CD4-positive, alpha-beta memory T cell (primary cell): ENCODE measurements at regions not wholly inside any gene's neighbourhood (a gene's known extent, or its start where the extent isn't known, plus 50 kb on each side); places are given as distances from the start of the nearest gene placed in this dataset.

ENCODE experiments used
- CTCF ChIA-PET: fragments of 350-600 bp; sonication (Branson Sonifier 250); formaldehyde crosslinking; loops from one replicate; lab custom pipeline; 2021; ENCODE audit warnings: inconsistent platforms; ENCODE audit not compliant: partially characterized antibody; lab: Charles Lee
- POLR2A ChIA-PET: fragments of 350-600 bp; sonication (Branson Sonifier 250); formaldehyde crosslinking; loops from one replicate; lab custom pipeline; 2021; ENCODE audit not compliant: partially characterized antibody; lab: Charles Lee
- DNase-seq, 5 donors: peaks; one replicate each; pipeline versions ENCODE4 v3.0.0 to v3.0.0-alpha.2; 2020 to 2022; ENCODE audit warnings: mixed read lengths in 1 of 5
- H3K27ac ChIP-seq: one replicate; pipeline ENCODE4 v1.7.0; 2013; ENCODE audit warnings: low read depth, low read length
- H3K27me3 ChIP-seq: 2 replicates; pipeline ENCODE4 v1.7.0; 2013; ENCODE audit warnings: mild to moderate bottlenecking, low read length, moderate library complexity; ENCODE audit not compliant: insufficient read depth
- H3K36me3 ChIP-seq: 2 replicates; pipeline ENCODE4 v1.7.0; 2013; ENCODE audit warnings: mild to moderate bottlenecking, low read length, moderate library complexity; ENCODE audit not compliant: insufficient read depth
- H3K4me1 ChIP-seq: 2 replicates; pipeline ENCODE4 v1.7.0; 2013; ENCODE audit warnings: mild to moderate bottlenecking, low read length, moderate library complexity; ENCODE audit not compliant: insufficient read depth
- H3K4me3 ChIP-seq, 2 donors: one replicate each; pipeline ENCODE4 v1.7.0; 2013; ENCODE audit warnings: low read length in 2 of 2, mild to moderate bottlenecking in 1 of 2
- H3K9me3 ChIP-seq, 2 donors: one replicate each; pipeline ENCODE4 v1.7.0; 2013; ENCODE audit warnings: low read length in 2 of 2, control low read depth in 1 of 2; ENCODE audit not compliant: control insufficient read depth in 1 of 2
- H3K27ac Mint-ChIP-seq, 7 donors: one replicate each; pipeline ENCODE4 v1.8.0; 2020 to 2021; ENCODE audit warnings: mixed read lengths in 7 of 7, mild to moderate bottlenecking in 6 of 7, inconsistent platforms in 3 of 7, moderate library complexity in 3 of 7
- H3K27me3 Mint-ChIP-seq, 2 donors: one replicate each; pipeline ENCODE4 v1.8.0; 2020 to 2021; ENCODE audit warnings: mixed read lengths in 2 of 2
- H3K36me3 Mint-ChIP-seq, 2 donors: one replicate each; pipeline ENCODE4 v1.8.0; 2020 to 2021; ENCODE audit warnings: mixed read lengths in 2 of 2, inconsistent platforms in 1 of 2, mild to moderate bottlenecking in 1 of 2
- H3K4me1 Mint-ChIP-seq, 4 donors: one replicate each; pipeline ENCODE4 v1.8.0; 2020 to 2021; ENCODE audit warnings: mixed read lengths in 4 of 4, mild to moderate bottlenecking in 1 of 4
- H3K4me3 Mint-ChIP-seq, 8 donors: one replicate each; pipeline ENCODE4 v1.8.0; 2020 to 2021; ENCODE audit warnings: mixed read lengths in 8 of 8, mild to moderate bottlenecking in 7 of 8, moderate library complexity in 6 of 8, inconsistent platforms in 3 of 8
- H3K9me3 Mint-ChIP-seq, 8 donors: one replicate each; pipeline ENCODE4 v1.8.0; 2020 to 2021; ENCODE audit warnings: mixed read lengths in 8 of 8, mild to moderate bottlenecking in 5 of 8, inconsistent platforms in 3 of 8, moderate library complexity in 1 of 8
- intact Hi-C: fragments of 100-400 bp; cut with micrococcal nuclease; formaldehyde crosslinking; loops from one replicate; pipeline ENCODE4 v1.15.1; 2023

DNA sequence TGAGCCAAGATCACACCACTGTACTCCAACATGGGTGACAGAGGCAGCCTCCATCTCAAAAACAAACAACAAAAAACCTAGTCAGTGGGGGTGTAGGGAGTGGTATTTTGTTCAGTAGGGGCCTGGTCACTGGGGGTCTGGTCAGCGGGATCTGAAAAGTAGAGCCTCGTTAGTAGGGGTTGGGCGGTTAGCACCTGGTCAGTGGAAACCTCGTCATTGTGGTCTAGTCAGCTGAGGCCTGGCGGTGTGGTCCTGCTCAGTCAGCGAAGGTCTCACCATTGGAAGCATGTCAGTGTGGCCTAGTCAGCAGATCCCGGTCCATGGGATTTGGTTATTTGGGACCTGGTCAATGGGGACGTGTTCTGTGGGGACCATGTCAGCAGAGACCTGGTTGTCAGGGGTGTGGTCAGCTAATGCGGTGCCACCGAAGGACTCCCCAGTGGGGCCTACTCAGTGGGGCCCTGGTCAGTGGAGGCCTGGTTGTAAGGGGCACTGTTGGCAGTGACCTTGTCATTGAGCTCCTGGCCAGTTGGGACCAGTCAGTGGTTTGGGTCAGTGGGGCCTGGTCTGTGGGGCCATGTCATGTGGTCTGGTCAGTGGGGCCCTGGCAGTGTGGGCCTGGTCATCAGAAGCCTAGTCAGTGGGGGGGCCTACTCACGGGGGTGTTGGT is 63.0 kb upstream of the TPM4 start:
- Mint-ChIP-seq H3K9me3 (no peaks in the 10 kb centered on the region), H3K4me3 (peak overlapping the region in 1 of 8 donors; percentile 37), H3K27ac (peak overlapping the region in 1 of 7 donors; percentile 19), H3K27me3 (no peaks in the 10 kb centered on the region), H3K36me3 (no peaks in the 10 kb centered on the region), H3K4me1 (no peaks in the 10 kb centered on the region)
- Histone ChIP-seq H3K27me3 (no peaks in the 10 kb centered on the region), H3K36me3 (no peaks in the 10 kb centered on the region), H3K27ac (no peak overlapping the region), H3K4me1 (no peaks in the 10 kb centered on the region), H3K9me3 (no peaks in the 10 kb centered on the region), H3K4me3 (no peak overlapping the region)
- DNase-seq: no peak
- ChIA-PET POLR2A (no interaction called here), CTCF (no interaction called here)
- intact Hi-C loops: no loop called here

GRCh38 chr19:16013851-16014840 is 62.1 kb upstream of the TPM4 start:
- ChIA-PET CTCF (no interaction called here), POLR2A (no interaction called here)
- no peaks in the 10 kb centered on the region for H3K9me3 ChIP-seq
- H3K4me1 Mint-ChIP-seq: no peaks in the 10 kb centered on the region
- H3K27ac ChIP-seq: no peak overlapping the region
- peak overlapping the region in 1 of 8 donors; percentile 37 for H3K4me3 Mint-ChIP-seq
- no peaks in the 10 kb centered on the region for H3K27me3 ChIP-seq
- no peaks in the 10 kb centered on the region for H3K9me3 Mint-ChIP-seq
- H3K36me3 Mint-ChIP-seq: no peaks in the 10 kb centered on the region
- no peaks in the 10 kb centered on the region for H3K27me3 Mint-ChIP-seq
- no peak overlapping the region for H3K4me3 ChIP-seq
- H3K4me1 ChIP-seq: no peaks in the 10 kb centered on the region
- no peak for DNase-seq
- no peaks in the 10 kb centered on the region for H3K36me3 ChIP-seq
- intact Hi-C loops: no loop called here
- peak overlapping the region in 1 of 7 donors; percentile 19 for H3K27ac Mint-ChIP-seq

DNA sequence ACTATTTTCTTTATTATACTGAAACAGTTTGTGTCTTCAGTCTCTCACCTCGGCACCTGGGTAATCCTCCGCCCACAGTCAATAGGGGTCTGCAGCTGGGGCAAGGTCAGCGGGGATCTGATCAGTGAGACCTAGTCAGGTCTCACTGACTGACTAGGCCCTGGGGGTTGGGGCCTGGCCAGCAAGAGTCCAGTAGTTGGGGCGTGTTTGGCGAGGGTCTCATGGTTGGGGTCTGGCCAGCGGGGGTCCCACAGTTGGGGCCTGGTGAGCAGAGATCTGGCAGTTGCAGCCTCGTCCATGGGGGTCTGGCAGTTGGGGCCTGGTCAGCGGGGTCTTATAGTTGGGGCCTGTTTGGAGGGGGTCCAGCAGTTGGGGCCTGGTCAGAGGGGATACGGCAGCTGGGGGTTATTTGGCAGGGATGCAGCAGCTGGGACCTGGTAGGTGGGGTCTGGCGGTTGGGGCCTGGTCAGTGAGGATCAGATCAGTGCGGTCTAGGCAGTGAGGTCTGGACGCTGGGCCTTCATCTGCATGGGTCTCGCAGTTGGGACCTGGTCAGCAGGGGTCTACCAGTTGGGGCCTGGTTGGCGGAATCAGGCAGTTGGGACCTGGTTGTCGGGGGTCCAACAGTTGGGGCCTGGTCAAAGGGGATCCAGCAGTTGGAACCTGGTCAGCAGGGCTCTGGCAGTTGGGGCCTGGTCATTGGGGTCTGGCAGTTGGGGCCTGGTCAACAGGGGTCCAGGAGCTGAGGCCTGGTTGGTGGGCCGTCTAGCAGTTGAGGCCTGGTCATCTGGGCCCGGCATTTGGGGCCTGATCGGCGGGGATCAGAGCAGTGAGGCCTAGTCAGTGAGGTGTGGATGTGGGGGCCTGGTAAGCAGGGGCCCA is 61.1 kb upstream of the TPM4 start:
- no peak overlapping the region for H3K27ac Mint-ChIP-seq

GRCh38 chr19:16015805-16016173 is 60.5 kb upstream of the TPM4 start:
- Histone ChIP-seq H3K27ac (no peak overlapping the region), H3K9me3 (no peaks in the 10 kb centered on the region), H3K4me1 (no peaks in the 10 kb centered on the region), H3K4me3 (no peak overlapping the region), H3K27me3 (no peaks in the 10 kb centered on the region), H3K36me3 (no peaks in the 10 kb centered on the region)
- POLR2A ChIA-PET: no interaction called here
- H3K36me3 Mint-ChIP-seq: no peaks in the 10 kb centered on the region
- H3K4me3 Mint-ChIP-seq: no peak overlapping the region
- no peaks in the 10 kb centered on the region for H3K4me1 Mint-ChIP-seq
- no peak overlapping the region for H3K27ac Mint-ChIP-seq
- intact Hi-C loops: no loop called here
- no peaks in the 10 kb centered on the region for H3K9me3 Mint-ChIP-seq
- no peaks in the 10 kb centered on the region for H3K27me3 Mint-ChIP-seq
- DNase-seq: no peak
- CTCF ChIA-PET: no interaction called here

More for the DNA sequence above, 61.1 kb upstream of the TPM4 start:
- Mint-ChIP-seq H3K4me1 (no peaks in the 10 kb centered on the region), H3K27me3 (no peaks in the 10 kb centered on the region), H3K4me3 (no peak overlapping the region), H3K9me3 (no peaks in the 10 kb centered on the region), H3K36me3 (no peaks in the 10 kb centered on the region)
- H3K27me3 ChIP-seq: no peaks in the 10 kb centered on the region
- intact Hi-C loops: no loop called here
- H3K36me3 ChIP-seq: no peaks in the 10 kb centered on the region
- H3K9me3 ChIP-seq: no peaks in the 10 kb centered on the region
- POLR2A ChIA-PET: no interaction called here
- no peak overlapping the region for H3K4me3 ChIP-seq
- H3K27ac ChIP-seq: no peak overlapping the region
- CTCF ChIA-PET: no interaction called here
- DNase-seq: no peak
- H3K4me1 ChIP-seq: no peaks in the 10 kb centered on the region

DNA sequence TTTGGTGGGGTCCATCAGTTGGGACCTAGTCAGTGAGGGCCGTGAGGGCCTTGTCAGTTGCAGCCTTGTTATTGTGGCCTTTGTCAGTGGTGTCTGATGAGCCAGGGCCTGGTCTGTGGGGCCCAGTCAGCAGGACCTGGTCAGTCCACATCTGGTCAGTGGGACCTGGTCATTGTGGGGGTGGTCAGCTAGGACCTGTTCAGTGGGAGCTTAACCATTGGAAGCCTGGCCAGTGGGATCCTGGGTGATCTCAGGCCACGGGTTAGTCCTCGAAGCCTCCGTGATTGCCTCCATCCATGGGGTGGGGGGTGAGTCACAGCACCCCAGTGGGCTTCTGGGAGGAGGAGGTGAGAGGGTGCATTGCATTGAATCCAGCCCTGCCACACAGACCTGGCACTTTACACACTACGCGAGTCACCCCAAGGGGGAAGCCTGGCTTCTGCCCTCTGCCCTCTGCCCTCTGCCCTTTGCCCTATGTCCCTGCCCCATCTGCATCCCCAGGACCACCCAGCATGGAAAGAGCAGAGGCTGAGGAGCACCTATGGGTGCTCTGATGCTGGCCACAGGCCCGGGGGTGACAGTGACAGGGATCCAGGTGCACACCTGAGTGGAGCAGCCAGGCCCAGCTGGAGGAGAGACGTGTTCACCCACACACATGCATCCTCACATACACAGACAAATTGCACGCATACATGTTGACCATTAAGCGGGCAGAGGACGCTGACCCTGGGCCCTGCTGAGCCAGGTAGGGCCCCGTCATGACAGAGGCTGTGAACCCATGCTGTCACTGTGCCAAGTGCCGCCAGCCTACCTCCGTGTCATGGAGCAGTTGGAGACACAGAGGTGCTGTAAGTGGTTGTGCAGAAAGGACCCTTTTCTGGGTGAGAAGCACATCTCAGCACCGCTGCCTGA is 59.8 kb upstream of the TPM4 start:
- H3K4me3 ChIP-seq: no peak overlapping the region
- no peaks in the 10 kb centered on the region for H3K9me3 ChIP-seq
- Mint-ChIP-seq H3K4me3 (no peak overlapping the region), H3K27me3 (no peaks in the 10 kb centered on the region), H3K9me3 (no peaks in the 10 kb centered on the region), H3K36me3 (no peaks in the 10 kb centered on the region), H3K4me1 (no peaks in the 10 kb centered on the region), H3K27ac (no peak overlapping the region)
- ChIA-PET POLR2A (no interaction called here), CTCF (no interaction called here)
- no peaks in the 10 kb centered on the region for H3K4me1 ChIP-seq
- H3K27me3 ChIP-seq: no peaks in the 10 kb centered on the region
- no peaks in the 10 kb centered on the region for H3K36me3 ChIP-seq
- DNase-seq: no peak
- intact Hi-C loops: no loop called here
- no peak overlapping the region for H3K27ac ChIP-seq

DNA sequence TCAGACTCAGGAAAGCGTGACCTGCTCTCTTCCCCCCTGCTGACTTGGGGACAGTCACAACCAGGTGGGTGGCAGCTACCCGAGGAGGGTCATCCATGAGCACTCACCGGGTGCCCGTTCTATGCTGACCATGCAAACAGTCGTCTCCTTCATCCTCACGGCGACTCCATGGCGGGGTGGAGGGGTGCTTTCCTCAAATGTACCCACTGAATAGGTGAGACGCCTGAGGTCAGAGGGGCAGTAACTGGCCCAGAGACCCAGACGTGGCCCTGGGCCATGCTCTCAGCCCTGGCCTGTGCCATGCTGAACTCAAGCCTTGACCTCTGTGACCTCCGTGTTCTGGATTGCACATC is 59.2 kb upstream of the TPM4 start:
- Histone ChIP-seq H3K4me1 (no peaks in the 10 kb centered on the region), H3K36me3 (no peaks in the 10 kb centered on the region), H3K4me3 (no peak overlapping the region), H3K27me3 (no peaks in the 10 kb centered on the region), H3K27ac (no peak overlapping the region), H3K9me3 (no peaks in the 10 kb centered on the region)
- DNase-seq: no peak
- ChIA-PET POLR2A (no interaction called here), CTCF (no interaction called here)
- Mint-ChIP-seq H3K4me3 (no peak overlapping the region), H3K9me3 (no peaks in the 10 kb centered on the region), H3K27me3 (no peaks in the 10 kb centered on the region), H3K4me1 (no peaks in the 10 kb centered on the region), H3K36me3 (no peaks in the 10 kb centered on the region), H3K27ac (no peak overlapping the region)
- intact Hi-C loops: no loop called here
